Prostate gland (tissue), 2 donors: ENCODE measurements at regions not wholly inside any gene's neighbourhood (a gene's known extent, or its start where the extent isn't known, plus 50 kb on each side); places are given as distances from the start of the nearest gene placed in this dataset.
"Not testable (repeated sequence)": the region's sequence is repeated elsewhere in the genome, so short reads cannot be mapped to it uniquely, and the experiment has no call there.

Experiments used
- DNase-seq: peaks from one replicate; pipeline ENCODE4 v3.0.0-alpha.2; 2019; ENCODE audit warnings: low spot score
- H3K27ac ChIP-seq, 2 donors: fragments of 200-600 bp; sonication (generic); 2 replicates each; pipeline ENCODE4 v1.5.1; 2017 to 2019
- H3K27me3 ChIP-seq: fragments of 200-600 bp; sonication (generic); replicated peaks from 2 replicates; pipeline ENCODE4 v1.5.1; 2019; ENCODE audit not compliant: insufficient read depth
- H3K36me3 ChIP-seq, 2 donors: fragments of 200-600 bp; sonication (generic); 1 replicate in 1 of 2; 2 replicates in 1 of 2; pipeline versions ENCODE4 v1.5.1 to v1.8.1; 2017 to 2019
- H3K4me1 ChIP-seq: fragments of 200-600 bp; sonication (generic); replicated peaks from 2 replicates; pipeline ENCODE4 v1.5.1; 2019
- H3K4me3 ChIP-seq, 2 donors: fragments of 200-600 bp; sonication (generic); 2 replicates each; pipeline ENCODE4 v1.5.1; 2017 to 2019
- H3K9me3 ChIP-seq: fragments of 200-600 bp; sonication (generic); 2 replicates; pipeline ENCODE4 v1.5.1; 2017
- CTCF ChIP-seq, 4 experiments: fragments of 200-600 bp in 2 of 4; fragments of 450-650 bp in 2 of 4; sonication (generic) in 2 of 4; IDR thresholded peaks; 1 replicate in 3 of 4; 2 replicates in 1 of 4; pipeline ENCODE4 v1.5.1; 2016 to 2019; ENCODE audit warnings: antibody characterized with exemption in 4 of 4, mild to moderate bottlenecking in 2 of 4, moderate library complexity in 2 of 4
- POLR2A ChIP-seq: fragments of 450-650 bp; IDR thresholded peaks from one replicate; pipeline ENCODE4 v1.6.1; 2016; ENCODE audit warnings: antibody characterized with exemption, mild to moderate bottlenecking
- POLR2AphosphoS5 ChIP-seq: sonication (generic); formaldehyde crosslinking; IDR thresholded peaks from one replicate; pipeline ENCODE4 v1.6.1; 2017; ENCODE audit warnings: antibody characterized with exemption
- WGBS: methylation state at CpG from one replicate; pipeline ENCODE4 v1.1.5; 2018; 5-methylcytosine and 5-hydroxymethylcytosine counted together
- intact Hi-C: fragments of 100-400 bp; cut with DNase I; formaldehyde crosslinking; loops from one replicate; pipeline ENCODE4 v1.14.2; 2022

- Histone ChIP-seq H3K36me3 (no peaks in the 10 kb centered on the region), H3K9me3 (no peaks in the 10 kb centered on the region), H3K27me3 (no peaks in the 10 kb centered on the region), H3K4me3 (no peak overlapping the region), H3K27ac (no peak overlapping the region), H3K4me1 (no peaks in the 10 kb centered on the region)
- no peak for DNase-seq
- intact Hi-C loops, result no loop called here
- TF ChIP-seq CTCF (IDR thresholded peaks at IDR 0.05) (no peak), POLR2A (no peak), POLR2AphosphoS5 (no peak)
Measured at GRCh38 chr4:104577405-104577804, 82.7 kb upstream of the CXXC4 start.

- H3K27ac ChIP-seq, H3K9me3 ChIP-seq, DNase-seq, intact Hi-C loops, H3K4me1 ChIP-seq, H3K36me3 ChIP-seq, H3K27me3 ChIP-seq, H3K4me3 ChIP-seq: not testable (repeated sequence)
- 96% methylated on average over 14 of the region's 16 CpGs for WGBS
Measured at GRCh38 chr4:104581476-104581875, 86.8 kb upstream of the CXXC4 start.

GRCh38 chr4:104582056-104582455 is 87.4 kb upstream of the CXXC4 start:
- H3K9me3 ChIP-seq, H3K4me1 ChIP-seq, H3K27ac ChIP-seq, DNase-seq, H3K4me3 ChIP-seq, H3K36me3 ChIP-seq, intact Hi-C loops, H3K27me3 ChIP-seq: not testable (repeated sequence)
- WGBS, result 98% methylated on average over 26 of the region's 27 CpGs

- WGBS, result 38% methylated on average over 1 of the region's 1 CpG
- Histone ChIP-seq H3K27me3 (no peaks in the 10 kb centered on the region), H3K27ac (no peak overlapping the region), H3K4me3 (no peak overlapping the region), H3K9me3 (no peaks in the 10 kb centered on the region), H3K36me3 (no peaks in the 10 kb centered on the region), H3K4me1 (no peaks in the 10 kb centered on the region)
- DNase-seq, result no peak
- TF ChIP-seq CTCF (IDR thresholded peaks at IDR 0.05) (no peak), POLR2A (no peak), POLR2AphosphoS5 (no peak)
- intact Hi-C loops, result no loop called here
Measured at GRCh38 chr4:104589264-104589868, 94.7 kb upstream of the CXXC4 start.

GRCh38 chr4:104591510-104591911 is 96.8 kb upstream of the CXXC4 start:
- no peak overlapping the region for H3K4me3 ChIP-seq
- no peak overlapping the region for H3K27ac ChIP-seq
- H3K27me3 ChIP-seq, result no peaks in the 10 kb centered on the region
- no peak for TF ChIP-seq POLR2AphosphoS5
- 85% methylated on average over 2 of the region's 2 CpGs for WGBS
- no peaks in the 10 kb centered on the region for H3K9me3 ChIP-seq
- DNase-seq, result no peak
- H3K4me1 ChIP-seq, result no peaks in the 10 kb centered on the region
- intact Hi-C loops, result no loop called here
- no peaks in the 10 kb centered on the region for H3K36me3 ChIP-seq

GRCh38 chr4:104592183-104592582 is 97.5 kb upstream of the CXXC4 start:
- no peak for TF ChIP-seq POLR2AphosphoS5
- TF ChIP-seq CTCF (IDR thresholded peaks at IDR 0.05), result no peak
- no peak for TF ChIP-seq POLR2A
- H3K9me3 ChIP-seq, result no peaks in the 10 kb centered on the region
- DNase-seq, result no peak
- intact Hi-C loops, result no loop called here
- H3K27me3 ChIP-seq, result no peaks in the 10 kb centered on the region
- H3K4me1 ChIP-seq, result no peaks in the 10 kb centered on the region
- H3K27ac ChIP-seq, result no peak overlapping the region
- no peaks in the 10 kb centered on the region for H3K36me3 ChIP-seq
- no peak overlapping the region for H3K4me3 ChIP-seq
- WGBS, result 94% methylated on average over 2 of the region's 2 CpGs
